SU-DHL-6 (cell line): ENCODE measurements at regions not wholly inside any gene's neighbourhood (a gene's known extent, or its start where the extent isn't known, plus 50 kb on each side); places are given as distances from the start of the nearest gene placed in this dataset.

Source experiments
- CTCF ChIP-seq: fragments of 200-600 bp; sonication (generic); IDR thresholded peaks from one replicate; pipeline ENCODE4 v1.5.1; 2017; ENCODE audit warnings: antibody characterized with exemption, mild to moderate bottlenecking, low read length, moderate library complexity; ENCODE audit not compliant: insufficient read depth, poor library complexity, severe bottlenecking
- EZH2phosphoT487 ChIP-seq: fragments of 200-600 bp; sonication (generic), shearing (Covaris generic); conservative IDR thresholded peaks from 2 replicates; pipeline ENCODE4 v1.6.1; 2018; ENCODE audit warnings: mild to moderate bottlenecking, antibody characterized with exemption, low read length, moderate library complexity, mixed read lengths

GRCh38 chr7:123305840-123306375, 106.1 kb upstream of the SLC13A1 start:
- no peak for TF ChIP-seq CTCF
- no peak for TF ChIP-seq EZH2phosphoT487
